ENCODE measurements at regions not wholly inside any gene's neighbourhood (a gene's known extent, or its start where the extent isn't known, plus 50 kb on each side); places are given as distances from the start of the nearest gene placed in this dataset.

GRCh38 chr2:94939349-94939748 is 68.1 kb downstream of the TEKT4 start:
- no peak for DNase-seq
- intact Hi-C loops (cut with micrococcal nuclease), result no loop called here
- no peak overlapping the region for H3K4me3 Mint-ChIP-seq
- no peaks in the 10 kb centered on the region for H3K4me1 Mint-ChIP-seq (ENCODE audit: low read depth)
- peaks cover 19% of the 10 kb centered on the region for H3K27me3 Mint-ChIP-seq
- H3K36me3 Mint-ChIP-seq, result no peaks in the 10 kb centered on the region
- POLR2A ChIA-PET, result no interaction called here
- H3K9me3 Mint-ChIP-seq, result no peaks in the 10 kb centered on the region
- CTCF ChIA-PET, result interaction anchor here (4.4 kb wide), 1 partner anchor 17 kb away, joined by 16 read pairs; no protein-coding TSS in a partner anchor
- no peak overlapping the region for H3K27ac Mint-ChIP-seq

- no peak for DNase-seq
- peaks cover 3% of the 10 kb centered on the region for H3K9me3 Mint-ChIP-seq
- peaks cover 10% of the 10 kb centered on the region for H3K27me3 Mint-ChIP-seq
- intact Hi-C loops (cut with micrococcal nuclease), result no loop called here
- CTCF ChIA-PET, result interaction anchor here (1.2 kb wide), 1 partner anchor 10 kb away, joined by 5 read pairs; no protein-coding TSS in a partner anchor
- H3K36me3 Mint-ChIP-seq, result no peaks in the 10 kb centered on the region
- no peak overlapping the region for H3K27ac Mint-ChIP-seq
- no peak overlapping the region for H3K4me3 Mint-ChIP-seq
- POLR2A ChIA-PET, result no interaction called here
- no peaks in the 10 kb centered on the region for H3K4me1 Mint-ChIP-seq (ENCODE audit: low read depth)
Observed at GRCh38 chr2:94947097-94948016, 76.1 kb downstream of the TEKT4 start.

- Mint-ChIP-seq H3K4me3 (no peak overlapping the region), H3K27me3 (peaks cover 33% of the 10 kb centered on the region), H3K36me3 (no peaks in the 10 kb centered on the region), H3K27ac (no peak overlapping the region), H3K9me3 (no peaks in the 10 kb centered on the region), H3K4me1 (ENCODE audit: low read depth) (no peaks in the 10 kb centered on the region)
- intact Hi-C loops (cut with micrococcal nuclease), result loop anchor here (2.0 kb wide), 1 partner anchor 81 kb away; no protein-coding TSS in a partner anchor
- ChIA-PET POLR2A (no interaction called here), CTCF (interaction anchor here (1.6 to 3.2 kb wide), 6 partner anchors 12 to 81 kb away, joined by 9 to 19 read pairs (median 16); no protein-coding TSS in a partner anchor)
- DNase-seq, result no peak
Observed at GRCh38 chr2:94955702-94956101, 69.8 kb upstream of the MAL start.

- peak; percentile 51 for DNase-seq
- H3K27me3 Mint-ChIP-seq, result peaks cover 32% of the 10 kb centered on the region
- CTCF ChIA-PET, result interaction anchor here (0.6 to 3.2 kb wide), 26 partner anchors 9 to 388 kb away, joined by 3 to 19 read pairs (median 4); partner anchors contain the start of gene ZNF2
- no peaks in the 10 kb centered on the region for H3K36me3 Mint-ChIP-seq
- no peak overlapping the region for H3K4me3 Mint-ChIP-seq
- POLR2A ChIA-PET, result no interaction called here
- H3K9me3 Mint-ChIP-seq, result no peaks in the 10 kb centered on the region
- no peak overlapping the region for H3K27ac Mint-ChIP-seq
- intact Hi-C loops (cut with micrococcal nuclease), result loop anchor here (2.0 kb wide), 1 partner anchor 82 kb away; no protein-coding TSS in a partner anchor
- no peaks in the 10 kb centered on the region for H3K4me1 Mint-ChIP-seq (ENCODE audit: low read depth)
Observed at GRCh38 chr2:94956797-94957391, 68.6 kb upstream of the MAL start.

GRCh38 chr2:94958245-94958644 is 67.3 kb upstream of the MAL start:
- Mint-ChIP-seq H3K9me3 (no peaks in the 10 kb centered on the region), H3K27me3 (peaks cover 22% of the 10 kb centered on the region), H3K4me1 (ENCODE audit: low read depth) (no peaks in the 10 kb centered on the region), H3K4me3 (no peak overlapping the region), H3K27ac (no peak overlapping the region), H3K36me3 (no peaks in the 10 kb centered on the region)
- POLR2A ChIA-PET, result no interaction called here
- CTCF ChIA-PET, result interaction anchor here (2.5 to 3.2 kb wide), 2 partner anchors 28 to 84 kb away, joined by 14 to 19 read pairs; no protein-coding TSS in a partner anchor
- DNase-seq, result no peak
- intact Hi-C loops (cut with micrococcal nuclease), result no loop called here

- Mint-ChIP-seq H3K36me3 (no peaks in the 10 kb centered on the region), H3K4me3 (no peak overlapping the region), H3K27ac (no peak overlapping the region), H3K4me1 (ENCODE audit: low read depth) (no peaks in the 10 kb centered on the region), H3K27me3 (peaks cover 21% of the 10 kb centered on the region), H3K9me3 (no peaks in the 10 kb centered on the region)
- CTCF ChIA-PET, result no interaction called here
- POLR2A ChIA-PET, result no interaction called here
- intact Hi-C loops (cut with micrococcal nuclease), result no loop called here
- no peak for DNase-seq
Observed at GRCh38 chr2:94960266-94960665, 65.2 kb upstream of the MAL start.

- Mint-ChIP-seq H3K9me3 (no peaks in the 10 kb centered on the region), H3K27me3 (peaks cover 19% of the 10 kb centered on the region), H3K27ac (no peak overlapping the region), H3K4me3 (no peak overlapping the region), H3K36me3 (no peaks in the 10 kb centered on the region), H3K4me1 (ENCODE audit: low read depth) (no peaks in the 10 kb centered on the region)
- POLR2A ChIA-PET, result no interaction called here
- CTCF ChIA-PET, result no interaction called here
- intact Hi-C loops (cut with micrococcal nuclease), result no loop called here
- no peak for DNase-seq
Observed at GRCh38 chr2:94960751-94961150, 64.8 kb upstream of the MAL start.

GRCh38 chr2:94964193-94964592 is 61.3 kb upstream of the MAL start:
- CTCF ChIA-PET, result no interaction called here
- Mint-ChIP-seq H3K27ac (no peak overlapping the region), H3K27me3 (peaks cover 18% of the 10 kb centered on the region), H3K4me1 (ENCODE audit: low read depth) (no peaks in the 10 kb centered on the region), H3K4me3 (no peak overlapping the region), H3K36me3 (no peaks in the 10 kb centered on the region), H3K9me3 (no peaks in the 10 kb centered on the region)
- POLR2A ChIA-PET, result no interaction called here
- no peak for DNase-seq
- intact Hi-C loops (cut with micrococcal nuclease), result no loop called here

GRCh38 chr2:94966689-94967088 is 58.8 kb upstream of the MAL start:
- H3K4me1 Mint-ChIP-seq (ENCODE audit: low read depth), result no peaks in the 10 kb centered on the region
- no peak overlapping the region for H3K27ac Mint-ChIP-seq
- no peak overlapping the region for H3K4me3 Mint-ChIP-seq
- intact Hi-C loops (cut with micrococcal nuclease), result no loop called here
- no peaks in the 10 kb centered on the region for H3K9me3 Mint-ChIP-seq
- POLR2A ChIA-PET, result no interaction called here
- peaks cover 21% of the 10 kb centered on the region for H3K27me3 Mint-ChIP-seq
- CTCF ChIA-PET, result interaction anchor here (2.6 kb wide), 1 partner anchor 10 kb away, joined by 17 read pairs; no protein-coding TSS in a partner anchor
- no peak for DNase-seq
- no peaks in the 10 kb centered on the region for H3K36me3 Mint-ChIP-seq

GRCh38 chr2:94970353-94970752 is 55.2 kb upstream of the MAL start:
- CTCF ChIA-PET, result interaction anchor here (1.4 kb wide), 1 partner anchor 13 kb away, joined by 6 read pairs; no protein-coding TSS in a partner anchor

More at GRCh38 chr2:94970353-94970752, 55.2 kb upstream of the MAL start:
- no peaks in the 10 kb centered on the region for H3K36me3 Mint-ChIP-seq
- POLR2A ChIA-PET, result no interaction called here
- H3K27ac Mint-ChIP-seq, result no peak overlapping the region
- no peaks in the 10 kb centered on the region for H3K4me1 Mint-ChIP-seq (ENCODE audit: low read depth)
- intact Hi-C loops (cut with micrococcal nuclease), result no loop called here
- peaks cover 24% of the 10 kb centered on the region for H3K27me3 Mint-ChIP-seq
- no peaks in the 10 kb centered on the region for H3K9me3 Mint-ChIP-seq
- no peak for DNase-seq
- H3K4me3 Mint-ChIP-seq, result no peak overlapping the region
